ENCODE measurements at regions not wholly inside any gene's neighbourhood (a gene's known extent, or its start where the extent isn't known, plus 50 kb on each side); places are given as distances from the start of the nearest gene placed in this dataset.

DNA sequence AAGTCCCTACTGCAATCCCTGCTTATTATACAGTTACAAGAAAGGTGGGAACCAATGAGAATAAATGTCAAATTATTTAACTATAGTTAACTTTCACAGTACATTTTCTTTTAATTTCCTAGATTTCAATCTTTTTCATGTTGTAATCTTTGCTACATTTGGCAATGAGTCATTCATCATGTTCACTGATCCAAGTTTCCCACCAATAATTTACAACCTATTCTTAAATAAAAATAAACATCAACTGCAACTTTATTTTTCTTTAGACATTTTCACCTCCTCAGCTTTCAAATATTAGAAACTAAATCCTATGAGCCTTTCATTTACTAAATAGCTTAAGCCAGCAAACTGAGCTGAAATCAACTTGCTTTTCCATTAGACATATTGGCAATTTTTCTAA, 541.3 kb upstream of the BTBD3 start:
- TF ChIP-seq, protein P1, sequence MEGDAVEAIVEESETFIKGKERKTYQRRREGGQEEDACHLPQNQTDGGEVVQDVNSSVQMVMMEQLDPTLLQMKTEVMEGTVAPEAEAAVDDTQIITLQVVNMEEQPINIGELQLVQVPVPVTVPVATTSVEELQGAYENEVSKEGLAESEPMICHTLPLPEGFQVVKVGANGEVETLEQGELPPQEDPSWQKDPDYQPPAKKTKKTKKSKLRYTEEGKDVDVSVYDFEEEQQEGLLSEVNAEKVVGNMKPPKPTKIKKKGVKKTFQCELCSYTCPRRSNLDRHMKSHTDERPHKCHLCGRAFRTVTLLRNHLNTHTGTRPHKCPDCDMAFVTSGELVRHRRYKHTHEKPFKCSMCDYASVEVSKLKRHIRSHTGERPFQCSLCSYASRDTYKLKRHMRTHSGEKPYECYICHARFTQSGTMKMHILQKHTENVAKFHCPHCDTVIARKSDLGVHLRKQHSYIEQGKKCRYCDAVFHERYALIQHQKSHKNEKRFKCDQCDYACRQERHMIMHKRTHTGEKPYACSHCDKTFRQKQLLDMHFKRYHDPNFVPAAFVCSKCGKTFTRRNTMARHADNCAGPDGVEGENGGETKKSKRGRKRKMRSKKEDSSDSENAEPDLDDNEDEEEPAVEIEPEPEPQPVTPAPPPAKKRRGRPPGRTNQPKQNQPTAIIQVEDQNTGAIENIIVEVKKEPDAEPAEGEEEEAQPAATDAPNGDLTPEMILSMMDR (IDR thresholded peaks at IDR 0.05 in 2 of 3, conservative IDR thresholded peaks at IDR 0.05 in 1 of 3; ENCODE audit: borderline replicate concordance in 1 of 3, insufficient read depth in 1 of 3, low read depth in 2 of 3, low read length in 2 of 3), result no peak
- no peak for TF ChIP-seq POLR2A (IDR thresholded peaks at IDR 0.05; ENCODE audit: borderline replicate concordance, extremely low read depth, insufficient read depth, insufficient read length)
- no peak for TF ChIP-seq POLR2AphosphoS5 (IDR thresholded peaks at IDR 0.05; ENCODE audit: low read depth, low read length)
- no peak for TF ChIP-seq EGR1 (IDR thresholded peaks at IDR 0.05; ENCODE audit: low read depth)
- no peak for TF ChIP-seq SIN3A (IDR thresholded peaks at IDR 0.05; ENCODE audit: low read depth)
- TF ChIP-seq, protein P2, sequence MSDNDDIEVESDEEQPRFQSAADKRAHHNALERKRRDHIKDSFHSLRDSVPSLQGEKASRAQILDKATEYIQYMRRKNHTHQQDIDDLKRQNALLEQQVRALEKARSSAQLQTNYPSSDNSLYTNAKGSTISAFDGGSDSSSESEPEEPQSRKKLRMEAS (IDR thresholded peaks at IDR 0.05), result no peak
- no peak for TF ChIP-seq YY1 (IDR thresholded peaks at IDR 0.05; ENCODE audit: extremely low read depth, insufficient replicate concordance, low read depth, low read length)
